GM12878 (cell line): ENCODE measurements at regions not wholly inside any gene's neighbourhood (a gene's known extent, or its start where the extent isn't known, plus 50 kb on each side); places are given as distances from the start of the nearest gene placed in this dataset.

Experiments used
- ATAC-seq: fragments of 200-7000 bp; cut with Tn5 transposase; 3 replicates; pipeline ENCODE4 v1.9.1; 2020; ENCODE audit warnings: mild to moderate bottlenecking, moderate library complexity
- BruUV-seq: library from RNA; stranded (reverse); fragments of 400-500 nt; replicated peaks from 2 replicates; lab custom pipeline; 2021; lab: Mats Ljungman, UMichigan
- CTCF ChIA-PET: fragments of 300-600 bp; sonication (Branson Sonifier 250); formaldehyde crosslinking; extraction: SDS; loops from one replicate; lab custom pipeline; 2021; ENCODE audit warnings: inconsistent platforms; lab: Yijun Ruan, JAX
- POLR2A ChIA-PET: fragments of 350-600 bp; formaldehyde crosslinking; extraction: SDS; loops from one replicate; lab custom pipeline; 2021; ENCODE audit warnings: inconsistent platforms; lab: Charles Lee
- RAD21 ChIA-PET: fragments of 300-600 bp; sonication (Branson Sonifier 250); formaldehyde crosslinking; loops from one replicate; lab custom pipeline; 2023; ENCODE audit warnings: antibody characterized with exemption; ENCODE audit not compliant: unreplicated experiment; lab: Charles Lee
- SMC1A ChIA-PET: fragments of 300-600 bp; sonication (Branson Sonifier 250); formaldehyde crosslinking; loops from one replicate; lab custom pipeline; 2023; ENCODE audit not compliant: unreplicated experiment, uncharacterized antibody; lab: Charles Lee
- DNase-seq: peaks from one replicate; pipeline ENCODE4 v3.0.0-alpha.2; 2011; ENCODE audit warnings: low read depth, low spot score
- FAIRE-seq: peaks from 3 replicates; lab custom pipeline; 2011; peaks lifted over from hg19 to GRCh38; lab: Jason Lieb, UNC
- H2AFZ ChIP-seq: 2 replicates; pipeline ENCODE4 v1.6.0; 2011; ENCODE audit warnings: low read depth, low read length, control low read depth; ENCODE audit not compliant: control insufficient read depth
- H3K27ac ChIP-seq: 2 replicates; pipeline ENCODE4 v1.5.1; 2011; ENCODE audit warnings: control low read depth; ENCODE audit not compliant: control insufficient read depth, insufficient read depth
- H3K27me3 ChIP-seq, 2 experiments: replicated peaks in 1 of 2; 2 replicates each; pipeline versions ENCODE4 v1.6.0 to v1.6.1; 2011; ENCODE audit warnings: low read length in 1 of 2; ENCODE audit not compliant: control insufficient read depth in 2 of 2, insufficient read depth in 2 of 2
- H3K36me3 ChIP-seq, 2 experiments: 2 replicates each; pipeline ENCODE4 v1.5.1; 2011; ENCODE audit warnings: low read length in 1 of 2; ENCODE audit not compliant: control insufficient read depth in 2 of 2, insufficient read depth in 2 of 2
- H3K4me1 ChIP-seq: 2 replicates; pipeline ENCODE4 v1.6.1; 2011; ENCODE audit warnings: mild to moderate bottlenecking, low read length, moderate library complexity, mixed read lengths; ENCODE audit not compliant: control insufficient read depth, insufficient read depth
- H3K4me2 ChIP-seq: 2 replicates; pipeline ENCODE4 v1.6.0; 2011; ENCODE audit warnings: control low read depth; ENCODE audit not compliant: control insufficient read depth, insufficient read depth
- H3K4me3 ChIP-seq: fragments of 200-600 bp; sonication (generic); 2 replicates; pipeline ENCODE4 v1.5.1; 2016
- H3K79me2 ChIP-seq: 2 replicates; pipeline ENCODE4 v1.6.0; 2011; ENCODE audit warnings: low read length; ENCODE audit not compliant: control insufficient read depth, insufficient read depth
- H3K9ac ChIP-seq: 2 replicates; pipeline ENCODE4 v1.8.0; 2011; ENCODE audit warnings: low read length, control low read depth, mixed read lengths; ENCODE audit not compliant: control insufficient read depth, insufficient read depth
- H3K9me3 ChIP-seq: replicated peaks from 3 replicates; pipeline ENCODE4 v1.5.1; 2011; ENCODE audit warnings: mild to moderate bottlenecking, low read length; ENCODE audit not compliant: control insufficient read depth, insufficient read depth
- H4K20me1 ChIP-seq: 2 replicates; pipeline ENCODE4 v1.6.0; 2011; ENCODE audit not compliant: control insufficient read depth, insufficient read depth
- ASH2L ChIP-seq: fragments of 300-600, 200-600 bp; sonication (generic); IDR thresholded peaks from 2 replicates; pipeline ENCODE4 v1.6.1; 2017; ENCODE audit warnings: low read depth, mild to moderate bottlenecking, borderline replicate concordance
- BCL11A ChIP-seq: IDR thresholded peaks from 2 replicates; pipeline ENCODE4 v1.6.1; 2011; ENCODE audit warnings: low read depth, low read length
- CHD1 ChIP-seq: IDR thresholded peaks from 2 replicates; pipeline ENCODE4 v1.6.1; 2012; ENCODE audit warnings: low read depth, low read length, improper control_type of control experiment
- CUX1 ChIP-seq: IDR thresholded peaks from 2 replicates; pipeline ENCODE4 v1.6.1; 2012; ENCODE audit warnings: improper control_type of control experiment, low read depth, low read length; ENCODE audit not compliant: insufficient replicate concordance
- EZH2 ChIP-seq: IDR thresholded peaks from 2 replicates; pipeline ENCODE4 v1.6.1; 2012; ENCODE audit warnings: low read depth, mild to moderate bottlenecking, control low read depth, inconsistent platforms, low read length, borderline replicate concordance; ENCODE audit not compliant: control insufficient read depth
- LARP7 ChIP-seq: fragments of 450-650 bp; IDR thresholded peaks from 2 replicates; pipeline ENCODE4 v1.6.1; 2017; ENCODE audit warnings: mild to moderate bottlenecking
- MTA2 ChIP-seq: fragments of 450-650 bp; IDR thresholded peaks from 2 replicates; pipeline ENCODE4 v1.6.1; 2016; ENCODE audit warnings: low read depth, mild to moderate bottlenecking, moderate library complexity
- RELB ChIP-seq: fragments of 450-650 bp; IDR thresholded peaks from 2 replicates; pipeline ENCODE4 v1.6.1; 2017; ENCODE audit warnings: low read depth, mild to moderate bottlenecking, moderate library complexity
- YY1 ChIP-seq: IDR thresholded peaks from 2 replicates; pipeline ENCODE4 v1.6.1; 2011; ENCODE audit warnings: low read depth, mild to moderate bottlenecking, low read length
- ZBED1 ChIP-seq: IDR thresholded peaks from 2 replicates; pipeline ENCODE4 v1.6.1; 2016; ENCODE audit warnings: borderline replicate concordance
- WGBS: methylation state at CpG from one replicate; pipeline ENCODE4 v1.1.6; 2016; ENCODE audit warnings: low lambda C conversion rate; ENCODE audit not compliant: insufficient replicate concordance, insufficient coverage; ENCODE audit errors: missing lambda C conversion rate; 5-methylcytosine and 5-hydroxymethylcytosine counted together
- in situ Hi-C: fragments of 300-500 bp; cut with MboI; formaldehyde crosslinking; loops from 9 replicates; pipeline ENCODE4 v1.14.3; 2018; ENCODE audit warnings: mixed read lengths
- intact Hi-C: fragments of 100-400 bp; cut with micrococcal nuclease; formaldehyde crosslinking; loops from one replicate; pipeline ENCODE4 v1.14.2; 2022; ENCODE audit not compliant: unreplicated experiment

GRCh38 chr1:213383465-213383864 is 332.4 kb downstream of the RPS6KC1 start:
- peaks cover 0 to 2% of the 10 kb centered on the region in 2 experiments; a peak in 3 of 4 replicates for H3K27me3 ChIP-seq
- ChIA-PET SMC1A (no interaction called here), CTCF (no interaction called here), POLR2A (no interaction called here), RAD21 (no interaction called here)
- intact Hi-C loops, result no loop called here
- no peak overlapping the region for H3K4me2 ChIP-seq
- no peaks in the 10 kb centered on the region for H3K79me2 ChIP-seq
- FAIRE-seq, result no peak
- no peaks in the 10 kb centered on the region for H3K9me3 ChIP-seq
- H3K36me3 ChIP-seq, result no peaks in the 10 kb centered on the region
- WGBS, result 23% methylated on average over 3 of the region's 3 CpGs
- no peak overlapping the region for H3K9ac ChIP-seq
- H4K20me1 ChIP-seq, result no peaks in the 10 kb centered on the region
- H3K4me1 ChIP-seq, result no peaks in the 10 kb centered on the region
- H3K27ac ChIP-seq, result no peak overlapping the region
- H2AFZ ChIP-seq, result no peak overlapping the region
- BruUV-seq, result no TSS peak
- TF ChIP-seq CHD1 (no peak), ZBED1 (no peak), BCL11A (no peak), LARP7 (no peak), RELB (no peak), YY1 (no peak), ASH2L (no peak), EZH2 (no peak), MTA2 (no peak), CUX1 (no peak)
- TF ChIP-seq, all 136 proteins: peak for 0
- DNase-seq (no peak), ATAC-seq (no peak)
- in situ Hi-C loops, result no loop called here
- H3K4me3 ChIP-seq, result no peak overlapping the region
